Stomach (tissue), 8 donors: ENCODE measurements at regions not wholly inside any gene's neighbourhood (a gene's known extent, or its start where the extent isn't known, plus 50 kb on each side); places are given as distances from the start of the nearest gene placed in this dataset.
"Not testable (repeated sequence)": the region's sequence is repeated elsewhere in the genome, so short reads cannot be mapped to it uniquely, and the experiment has no call there.

ENCODE experiments used
- DNase-seq, 2 donors: peaks; one replicate each; pipeline versions ENCODE4 v3.0.0 to v3.0.0-alpha.2; 2013 to 2019
- H3K27ac ChIP-seq, 5 donors: fragments of 200-600 bp in 4 of 5; sonication (generic) in 4 of 5; one replicate each; pipeline ENCODE4 v1.5.1; 2013 to 2019; ENCODE audit warnings: mild to moderate bottlenecking in 1 of 5, moderate library complexity in 1 of 5
- H3K27me3 ChIP-seq, 3 donors: fragments of 200-600 bp; sonication (generic); one replicate each; pipeline ENCODE4 v1.5.1; 2017 to 2019; ENCODE audit warnings: mixed run types in 1 of 3
- H3K36me3 ChIP-seq, 4 donors: fragments of 200-600 bp; sonication (generic); 1 replicate in 3 of 4; 2 replicates in 1 of 4; pipeline ENCODE4 v1.5.1; 2016 to 2019
- H3K4me1 ChIP-seq, 4 donors: fragments of 200-600 bp; sonication (generic); one replicate each; pipeline ENCODE4 v1.5.1; 2016 to 2019
- H3K4me3 ChIP-seq, 4 donors: fragments of 200-600 bp; sonication (generic) in 3 of 4; one replicate each; pipeline ENCODE4 v1.5.1; 2016 to 2019; ENCODE audit warnings: mild to moderate bottlenecking in 1 of 4
- H3K9me3 ChIP-seq, 4 donors: fragments of 200-600 bp; sonication (generic); one replicate each; pipeline ENCODE4 v1.5.1; 2016 to 2019
- CTCF ChIP-seq, 7 experiments: fragments of 450-650 bp in 4 of 7; fragments of 200-600 bp in 3 of 7; sonication (generic) in 3 of 7; IDR thresholded peaks; one replicate each; pipeline ENCODE4 v1.5.1; 2016 to 2019; ENCODE audit warnings: antibody characterized with exemption in 7 of 7, control low read depth in 2 of 7, mild to moderate bottlenecking in 1 of 7
- EP300 ChIP-seq: sonication (generic); formaldehyde crosslinking; IDR thresholded peaks from one replicate; pipeline ENCODE4 v1.6.1; 2017; ENCODE audit warnings: antibody characterized with exemption
- POLR2A ChIP-seq, 4 donors: fragments of 450-650 bp; IDR thresholded peaks; one replicate each; pipeline ENCODE4 v1.6.1; 2016; ENCODE audit warnings: antibody characterized with exemption in 4 of 4, control low read depth in 2 of 4, mild to moderate bottlenecking in 1 of 4, moderate library complexity in 1 of 4
- POLR2AphosphoS5 ChIP-seq, 3 donors: sonication (generic); formaldehyde crosslinking; IDR thresholded peaks; one replicate each; pipeline ENCODE4 v1.6.1; 2016; ENCODE audit warnings: antibody characterized with exemption in 3 of 3
- WGBS, 5 donors: extraction: QIAGEN DNeasy Blood & Tissue Kit in 3 of 5; methylation state at CpG; one replicate each; pipeline versions ENCODE4 v1.1.5 to v1.1.7; 2013 to 2018; 5-methylcytosine and 5-hydroxymethylcytosine counted together
- intact Hi-C: fragments of 100-400 bp; cut with DNase I; formaldehyde crosslinking; loops from one replicate; pipeline ENCODE4 v1.15.1; 2023; ENCODE audit warnings: low total_unique reads
- donor health status: healthy with polysubstance abuse.
- donor health status: Bipolar disorder and iron deficiency.
- donor health status: healthy.

- intact Hi-C loops, result no loop called here
- no peaks in the 10 kb centered on the region for H3K27me3 ChIP-seq
- TF ChIP-seq POLR2A (IDR thresholded peaks at IDR 0.05) (no peak), POLR2AphosphoS5 (IDR thresholded peaks at IDR 0.05) (no peak), EP300 (no peak), CTCF (IDR thresholded peaks at IDR 0.05) (no peak)
- no peaks in the 10 kb centered on the region for H3K9me3 ChIP-seq
- H3K4me1 ChIP-seq, result no peaks in the 10 kb centered on the region
- no peak overlapping the region for H3K27ac ChIP-seq
- 34 to 65% (median 42%) methylated on average over 1 of the region's 1 CpG for WGBS, 5 donors
- no peaks in the 10 kb centered on the region for H3K36me3 ChIP-seq
- H3K4me3 ChIP-seq, result no peak overlapping the region
- no peak for DNase-seq
These were observed 491.6 kb downstream of the MFSD1 start for GRCh38 chr3:159293493-159293892.

- no peaks in the 10 kb centered on the region for H3K27me3 ChIP-seq
- H3K4me3 ChIP-seq, result no peak overlapping the region
- DNase-seq, result peak in 1 of 2 donors; percentile 9
- H3K27ac ChIP-seq, result no peak overlapping the region
- H3K36me3 ChIP-seq, result no peaks in the 10 kb centered on the region
- no peaks in the 10 kb centered on the region for H3K9me3 ChIP-seq
- H3K4me1 ChIP-seq, result no peaks in the 10 kb centered on the region
- WGBS, 5 donors, result 19 to 42% (median 30%) methylated on average over 1 of the region's 1 CpG
- TF ChIP-seq POLR2AphosphoS5 (IDR thresholded peaks at IDR 0.05) (no peak), POLR2A (IDR thresholded peaks at IDR 0.05) (no peak), CTCF (IDR thresholded peaks at IDR 0.05) (no peak), EP300 (no peak)
- intact Hi-C loops, result no loop called here
These were observed 500.1 kb downstream of the MFSD1 start for GRCh38 chr3:159301961-159302360.

- intact Hi-C loops, result no loop called here
- H3K27me3 ChIP-seq, result no peaks in the 10 kb centered on the region
- TF ChIP-seq POLR2AphosphoS5 (IDR thresholded peaks at IDR 0.05), result no peak
- TF ChIP-seq CTCF (IDR thresholded peaks at IDR 0.05), result no peak
- no peak for TF ChIP-seq POLR2A (IDR thresholded peaks at IDR 0.05)
- TF ChIP-seq EP300, result no peak
- no peaks in the 10 kb centered on the region for H3K9me3 ChIP-seq
- H3K4me3 ChIP-seq, result no peak overlapping the region
- no peaks in the 10 kb centered on the region for H3K4me1 ChIP-seq
- H3K27ac ChIP-seq, result no peak overlapping the region
- no peaks in the 10 kb centered on the region for H3K36me3 ChIP-seq
- no peak for DNase-seq
These were observed 503.2 kb downstream of the MFSD1 start for GRCh38 chr3:159305017-159305416.

- H3K36me3 ChIP-seq, H3K9me3 ChIP-seq, DNase-seq, intact Hi-C loops, H3K4me3 ChIP-seq, H3K27me3 ChIP-seq, H3K4me1 ChIP-seq, H3K27ac ChIP-seq: not testable (repeated sequence)
- WGBS, 5 donors, result 65 to 73% (median 73%) methylated on average over 3 of the region's 3 CpGs
These were observed 514.9 kb downstream of the MFSD1 start for GRCh38 chr3:159316706-159317105.

GRCh38 chr3:159319156-159319555 is 517.3 kb downstream of the MFSD1 start:
- DNase-seq, result no peak
- Histone ChIP-seq H3K27me3 (no peaks in the 10 kb centered on the region), H3K36me3 (no peaks in the 10 kb centered on the region), H3K27ac (no peak overlapping the region), H3K4me3 (no peak overlapping the region), H3K4me1 (no peaks in the 10 kb centered on the region), H3K9me3 (peaks cover 0 to 7% (median 0%) of the 10 kb centered on the region in 4 donors)
- TF ChIP-seq POLR2AphosphoS5 (IDR thresholded peaks at IDR 0.05), result no peak
- no peak for TF ChIP-seq EP300
- TF ChIP-seq CTCF (IDR thresholded peaks at IDR 0.05), result no peak
- no peak for TF ChIP-seq POLR2A (IDR thresholded peaks at IDR 0.05)
- intact Hi-C loops, result no loop called here
